SK-N-SH (cell line): ENCODE measurements at regions not wholly inside any gene's neighbourhood (a gene's known extent, or its start where the extent isn't known, plus 50 kb on each side); places are given as distances from the start of the nearest gene placed in this dataset.

Experiments used
- CTCF ChIA-PET: fragments of 300-600, 350-600 bp; formaldehyde crosslinking; extraction: SDS; loops from one replicate; lab custom pipeline; 2021; lab: Yijun Ruan, JAX
- POLR2A ChIA-PET: fragments of 350-600 bp; sonication (Branson Sonifier 250); formaldehyde crosslinking; extraction: SDS; loops from one replicate; lab custom pipeline; 2020; ENCODE audit warnings: antibody characterized with exemption, inconsistent platforms; lab: Yijun Ruan, JAX
- DNase-seq: peaks from one replicate; pipeline ENCODE4 v3.0.0; 2012
- H2AFZ ChIP-seq: fragments of 200-600 bp; sonication (generic); 2 replicates; pipeline ENCODE4 v1.8.1; 2016; ENCODE audit warnings: antibody characterized with exemption, mild to moderate bottlenecking, low read depth
- H3F3A ChIP-seq: fragments of 200-600 bp; sonication (generic); replicated peaks from 2 replicates; pipeline ENCODE3; 2016; ENCODE audit warnings: antibody characterized with exemption, mild to moderate bottlenecking; ENCODE audit not compliant: insufficient read depth
- H3K27ac ChIP-seq, 2 experiments: fragments of 200-500 bp in 1 of 2; fragments of 200-600 bp in 1 of 2; sonication (Bioruptor generic) in 1 of 2; sonication (generic), shearing (Covaris generic) in 1 of 2; 2 replicates each; pipeline versions ENCODE4 v1.5.1 to v1.6.1; 2014 to 2016; ENCODE audit warnings: low read depth in 2 of 2, inconsistent platforms in 1 of 2, low read length in 1 of 2, mild to moderate bottlenecking in 1 of 2, mixed read lengths in 1 of 2
- H3K27me3 ChIP-seq: fragments of 200-600 bp; sonication (generic), shearing (Covaris generic); 2 replicates; pipeline ENCODE4 v1.6.1; 2016; ENCODE audit warnings: mixed run types; ENCODE audit not compliant: insufficient read depth
- H3K36me3 ChIP-seq, 2 experiments: fragments of 200-500 bp in 1 of 2; fragments of 200-600 bp in 1 of 2; sonication (Bioruptor generic) in 1 of 2; sonication (generic) in 1 of 2; replicated peaks in 1 of 2; 2 replicates each; pipeline versions ENCODE3 to v1.5.1; 2014 to 2016; ENCODE audit warnings: low read length in 1 of 2, mild to moderate bottlenecking in 1 of 2; ENCODE audit not compliant: insufficient read depth in 2 of 2, control insufficient read depth in 1 of 2
- H3K4me1 ChIP-seq, 2 experiments: fragments of 200-500 bp in 1 of 2; fragments of 200-600 bp in 1 of 2; sonication (Bioruptor generic) in 1 of 2; sonication (generic), shearing (Covaris generic) in 1 of 2; 2 replicates each; pipeline versions ENCODE4 v1.5.1 to v1.6.1; 2014 to 2016; ENCODE audit warnings: low read depth in 1 of 2, low read length in 1 of 2, mixed run types in 1 of 2; ENCODE audit not compliant: insufficient read depth in 2 of 2, control insufficient read depth in 1 of 2
- H3K4me2 ChIP-seq: fragments of 200-600 bp; sonication (generic), shearing (Covaris generic); 2 replicates; pipeline ENCODE4 v1.6.1; 2017; ENCODE audit warnings: mixed run types
- H3K4me3 ChIP-seq, 2 experiments: fragments of 200-500 bp in 1 of 2; fragments of 200-600 bp in 1 of 2; sonication (Bioruptor generic) in 1 of 2; sonication (generic), shearing (Covaris generic) in 1 of 2; 2 replicates each; pipeline versions ENCODE4 v1.5.1 to v1.8.1; 2014 to 2016; ENCODE audit warnings: low read depth in 2 of 2, inconsistent platforms in 1 of 2, low read length in 1 of 2, mild to moderate bottlenecking in 1 of 2, mixed read lengths in 1 of 2, moderate library complexity in 1 of 2
- H3K79me2 ChIP-seq: fragments of 200-600 bp; sonication (generic); 2 replicates; pipeline ENCODE4 v1.8.1; 2017; ENCODE audit warnings: mild to moderate bottlenecking; ENCODE audit not compliant: insufficient read depth
- H3K9ac ChIP-seq: fragments of 200-600 bp; sonication (generic); 2 replicates; pipeline ENCODE4 v1.6.1; 2017; ENCODE audit warnings: mixed run types
- H3K9me2 ChIP-seq: fragments of 200-600 bp; sonication (generic); 2 replicates; pipeline ENCODE4 v1.6.1; 2017; ENCODE audit warnings: mixed run types
- H3K9me3 ChIP-seq: fragments of 200-600 bp; sonication (generic); 2 replicates; pipeline ENCODE4 v1.6.1; 2017; ENCODE audit warnings: mixed run types, mild to moderate bottlenecking, moderate library complexity
- H4K20me1 ChIP-seq: fragments of 200-600 bp; sonication (generic); 2 replicates; pipeline ENCODE4 v1.6.1; 2017; ENCODE audit warnings: mild to moderate bottlenecking, mixed run types; ENCODE audit not compliant: insufficient read depth
- CHD2 ChIP-seq: fragments of 150-350 bp; IDR thresholded peaks from 2 replicates; pipeline ENCODE4 v1.6.1; 2018; ENCODE audit warnings: low read length; ENCODE audit not compliant: partially characterized antibody
- ELF1 ChIP-seq: IDR thresholded peaks from 2 replicates; pipeline ENCODE4 v1.4.0; 2012
- EP300 ChIP-seq, 2 experiments: IDR thresholded peaks; 2 replicates each; pipeline versions ENCODE4 v1.4.0 to v1.6.1; 2012; ENCODE audit warnings: borderline replicate concordance in 1 of 2, low read depth in 1 of 2, low read length in 1 of 2
- EZH2phosphoT487 ChIP-seq: fragments of 200-600 bp; sonication (generic); IDR thresholded peaks from 2 replicates; pipeline ENCODE4 v1.6.1; 2017; ENCODE audit warnings: low read depth, mixed run types, mild to moderate bottlenecking, antibody characterized with exemption, moderate library complexity, borderline replicate concordance
- FOXM1 ChIP-seq: IDR thresholded peaks from 2 replicates; pipeline ENCODE4 v1.4.0; 2012; ENCODE audit warnings: low read depth, mild to moderate bottlenecking
- GATA2 ChIP-seq: sonication (generic); formaldehyde crosslinking; IDR thresholded peaks from 2 replicates; pipeline ENCODE4 v1.5.0; 2020; ENCODE audit warnings: mild to moderate bottlenecking, missing genetic modification reagents
- MEF2A ChIP-seq: IDR thresholded peaks from 2 replicates; pipeline ENCODE4 v1.4.0; 2012; ENCODE audit warnings: low read depth, borderline replicate concordance
- NFIC ChIP-seq: IDR thresholded peaks from 2 replicates; pipeline ENCODE4 v1.4.0; 2012; ENCODE audit warnings: borderline replicate concordance
- NRF1 ChIP-seq: IDR thresholded peaks from 2 replicates; pipeline ENCODE4 v1.6.1; 2012; ENCODE audit warnings: low read depth, mild to moderate bottlenecking, low read length
- POLR2AphosphoS5 ChIP-seq: IDR thresholded peaks from 2 replicates; pipeline ENCODE4 v1.6.1; 2012; ENCODE audit warnings: low read depth, low read length
- RCOR1 ChIP-seq: fragments of 150-350 bp; IDR thresholded peaks from 2 replicates; pipeline ENCODE4 v1.6.1; 2017; ENCODE audit warnings: antibody characterized with exemption, low read length
- RXRA ChIP-seq: IDR thresholded peaks from 2 replicates; pipeline ENCODE4 v1.4.0; 2012; ENCODE audit warnings: low read depth, mild to moderate bottlenecking, borderline replicate concordance
- SMC3 ChIP-seq: IDR thresholded peaks from 2 replicates; pipeline ENCODE4 v1.6.1; 2012; ENCODE audit warnings: low read depth, low read length, improper control_type of control experiment
- TAF1 ChIP-seq: IDR thresholded peaks from 2 replicates; pipeline ENCODE4 v1.6.1; 2012; ENCODE audit warnings: low read depth, mild to moderate bottlenecking, low read length, moderate library complexity, borderline replicate concordance
- TCF12 ChIP-seq: IDR thresholded peaks from 2 replicates; pipeline ENCODE4 v1.4.0; 2012
- YY1 ChIP-seq: IDR thresholded peaks from 2 replicates; pipeline ENCODE4 v1.4.0; 2012; ENCODE audit warnings: low read depth, mild to moderate bottlenecking
- TF ChIP-seq, protein P1 (sequence below): IDR thresholded peaks from 2 replicates; pipeline ENCODE4 v1.4.0; 2012; ENCODE audit warnings: low read depth, borderline replicate concordance
- TF ChIP-seq, protein P2 (sequence below): fragments of 200-600 bp; sonication (generic); IDR thresholded peaks from 2 replicates; pipeline ENCODE4 v1.6.1; 2017; ENCODE audit warnings: antibody characterized with exemption, mild to moderate bottlenecking, moderate library complexity
- TF ChIP-seq, protein P3 (sequence below): IDR thresholded peaks from 2 replicates; pipeline ENCODE4 v1.4.0; 2012; ENCODE audit warnings: low read depth, borderline replicate concordance

DNA sequence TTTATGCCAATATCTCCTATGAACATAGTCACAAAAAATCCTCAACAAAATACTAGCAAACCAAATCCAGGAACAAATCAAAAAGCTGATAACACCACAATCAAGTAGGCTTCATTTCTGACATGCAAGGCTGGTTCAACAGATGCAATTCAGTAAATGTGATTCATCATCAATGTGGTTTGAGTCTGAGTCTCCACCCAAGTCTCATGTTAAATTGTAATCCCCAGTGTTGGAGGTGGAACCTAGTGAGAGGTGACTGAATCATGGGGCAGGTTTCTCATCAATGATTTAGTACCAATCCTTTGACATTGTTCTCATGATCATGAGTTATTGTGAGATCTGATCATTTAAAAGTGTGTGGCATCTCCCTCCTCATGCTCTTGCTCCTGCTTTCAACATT is 1072.7 kb downstream of the NR2F1-AS1 start:
- Histone ChIP-seq H3K4me2 (no peak overlapping the region), H3K36me3 (no peaks in the 10 kb centered on the region), H3K79me2 (no peaks in the 10 kb centered on the region), H3K4me3 (no peak overlapping the region), H3K9me3 (peaks cover 14% of the 10 kb centered on the region; the same call in 1 of the 2 replicates), H3K9ac (no peak overlapping the region), H2AFZ (no peak overlapping the region), H3K9me2 (no peaks in the 10 kb centered on the region), H4K20me1 (no peaks in the 10 kb centered on the region), H3K27me3 (no peaks in the 10 kb centered on the region), H3F3A (no peaks in the 10 kb centered on the region), H3K4me1 (no peaks in the 10 kb centered on the region; a peak in 1 of 4 replicates), H3K27ac (no peak overlapping the region)
- ChIA-PET CTCF (no interaction called here), POLR2A (no interaction called here)
- no peak for TF ChIP-seq POLR2AphosphoS5
- TF ChIP-seq RCOR1, result no peak
- no peak for TF ChIP-seq ELF1
- no peak for TF ChIP-seq MEF2A
- TF ChIP-seq YY1, result no peak
- no peak for DNase-seq

DNA sequence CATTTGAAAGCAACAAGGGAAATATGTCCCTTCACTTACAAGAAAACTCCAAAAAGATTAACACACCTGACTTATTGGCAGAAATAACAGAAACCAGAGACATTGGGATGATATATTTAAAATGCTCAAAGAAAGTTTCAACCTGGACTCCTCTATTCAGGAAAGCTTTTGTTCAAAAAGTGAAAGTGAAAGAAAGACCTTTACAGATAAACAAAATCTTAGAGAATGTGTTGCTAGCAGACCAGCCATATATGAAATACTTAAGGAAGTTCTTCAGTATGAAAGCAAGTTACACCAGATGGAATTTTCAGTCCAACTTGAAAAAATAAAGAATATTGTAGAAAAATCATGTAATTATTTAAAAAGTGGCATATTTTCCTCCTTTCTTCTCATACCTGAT is 1075.1 kb downstream of the NR2F1-AS1 start:
- H4K20me1 ChIP-seq, result no peaks in the 10 kb centered on the region
- no peak for TF ChIP-seq CHD2
- TF ChIP-seq YY1, result no peak
- TF ChIP-seq, protein P1, sequence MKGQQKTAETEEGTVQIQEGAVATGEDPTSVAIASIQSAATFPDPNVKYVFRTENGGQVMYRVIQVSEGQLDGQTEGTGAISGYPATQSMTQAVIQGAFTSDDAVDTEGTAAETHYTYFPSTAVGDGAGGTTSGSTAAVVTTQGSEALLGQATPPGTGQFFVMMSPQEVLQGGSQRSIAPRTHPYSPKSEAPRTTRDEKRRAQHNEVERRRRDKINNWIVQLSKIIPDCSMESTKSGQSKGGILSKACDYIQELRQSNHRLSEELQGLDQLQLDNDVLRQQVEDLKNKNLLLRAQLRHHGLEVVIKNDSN, result no peak
- TF ChIP-seq, protein P2, sequence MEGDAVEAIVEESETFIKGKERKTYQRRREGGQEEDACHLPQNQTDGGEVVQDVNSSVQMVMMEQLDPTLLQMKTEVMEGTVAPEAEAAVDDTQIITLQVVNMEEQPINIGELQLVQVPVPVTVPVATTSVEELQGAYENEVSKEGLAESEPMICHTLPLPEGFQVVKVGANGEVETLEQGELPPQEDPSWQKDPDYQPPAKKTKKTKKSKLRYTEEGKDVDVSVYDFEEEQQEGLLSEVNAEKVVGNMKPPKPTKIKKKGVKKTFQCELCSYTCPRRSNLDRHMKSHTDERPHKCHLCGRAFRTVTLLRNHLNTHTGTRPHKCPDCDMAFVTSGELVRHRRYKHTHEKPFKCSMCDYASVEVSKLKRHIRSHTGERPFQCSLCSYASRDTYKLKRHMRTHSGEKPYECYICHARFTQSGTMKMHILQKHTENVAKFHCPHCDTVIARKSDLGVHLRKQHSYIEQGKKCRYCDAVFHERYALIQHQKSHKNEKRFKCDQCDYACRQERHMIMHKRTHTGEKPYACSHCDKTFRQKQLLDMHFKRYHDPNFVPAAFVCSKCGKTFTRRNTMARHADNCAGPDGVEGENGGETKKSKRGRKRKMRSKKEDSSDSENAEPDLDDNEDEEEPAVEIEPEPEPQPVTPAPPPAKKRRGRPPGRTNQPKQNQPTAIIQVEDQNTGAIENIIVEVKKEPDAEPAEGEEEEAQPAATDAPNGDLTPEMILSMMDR, result no peak
- TF ChIP-seq EP300 (IDR thresholded peaks at IDR 0.05; ENCODE audit: borderline replicate concordance in 1 of 2, low read depth in 1 of 2, low read length in 1 of 2), result no peak
- TF ChIP-seq SMC3, result no peak
- no peak for TF ChIP-seq TAF1
- TF ChIP-seq MEF2A, result no peak
- no peak for TF ChIP-seq EZH2phosphoT487
- no peak for TF ChIP-seq NRF1
- TF ChIP-seq GATA2 (CRISPR knock-in tag), result no peak
- TF ChIP-seq, protein P3, sequence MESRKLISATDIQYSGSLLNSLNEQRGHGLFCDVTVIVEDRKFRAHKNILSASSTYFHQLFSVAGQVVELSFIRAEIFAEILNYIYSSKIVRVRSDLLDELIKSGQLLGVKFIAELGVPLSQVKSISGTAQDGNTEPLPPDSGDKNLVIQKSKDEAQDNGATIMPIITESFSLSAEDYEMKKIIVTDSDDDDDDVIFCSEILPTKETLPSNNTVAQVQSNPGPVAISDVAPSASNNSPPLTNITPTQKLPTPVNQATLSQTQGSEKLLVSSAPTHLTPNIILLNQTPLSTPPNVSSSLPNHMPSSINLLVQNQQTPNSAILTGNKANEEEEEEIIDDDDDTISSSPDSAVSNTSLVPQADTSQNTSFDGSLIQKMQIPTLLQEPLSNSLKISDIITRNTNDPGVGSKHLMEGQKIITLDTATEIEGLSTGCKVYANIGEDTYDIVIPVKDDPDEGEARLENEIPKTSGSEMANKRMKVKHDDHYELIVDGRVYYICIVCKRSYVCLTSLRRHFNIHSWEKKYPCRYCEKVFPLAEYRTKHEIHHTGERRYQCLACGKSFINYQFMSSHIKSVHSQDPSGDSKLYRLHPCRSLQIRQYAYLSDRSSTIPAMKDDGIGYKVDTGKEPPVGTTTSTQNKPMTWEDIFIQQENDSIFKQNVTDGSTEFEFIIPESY, result no peak
- no peak for TF ChIP-seq RXRA
- TF ChIP-seq TCF12, result no peak
- TF ChIP-seq FOXM1, result no peak
- TF ChIP-seq NFIC, result no peak
- TF ChIP-seq ELF1, result no peak
- peak overlapping the region; percentile 80 for H2AFZ ChIP-seq
- H3K27me3 ChIP-seq, result no peaks in the 10 kb centered on the region
- no peaks in the 10 kb centered on the region for H3K79me2 ChIP-seq
- ChIA-PET POLR2A (no interaction called here), CTCF (no interaction called here)
- H3K9me2 ChIP-seq, result no peaks in the 10 kb centered on the region
- H3K9me3 ChIP-seq, result no peaks in the 10 kb centered on the region
- H3K36me3 ChIP-seq, result no peaks in the 10 kb centered on the region
- H3K4me2 ChIP-seq, result peak overlapping the region; percentile 53
- peak overlapping the region; percentile 36 for H3K9ac ChIP-seq
- no peak for DNase-seq
- H3F3A ChIP-seq, result no peaks in the 10 kb centered on the region
- H3K27ac ChIP-seq, result no peak overlapping the region
- H3K4me1 ChIP-seq, result no peaks in the 10 kb centered on the region; a peak in 1 of 4 replicates
- H3K4me3 ChIP-seq, result peak overlapping the region; percentile 14 to 17; a peak in 1 of 4 replicates
